OCI-LY1 (cell line): ENCODE measurements at regions not wholly inside any gene's neighbourhood (a gene's known extent, or its start where the extent isn't known, plus 50 kb on each side); places are given as distances from the start of the nearest gene placed in this dataset.
A peak's percentile ranks its signal among the peaks of the same experiment; 100 is the strongest.

Experiments
- H2AFZ ChIP-seq: fragments of 200-600 bp; sonication (generic), shearing (Covaris generic); 2 replicates; pipeline ENCODE4 v1.6.0; 2014; ENCODE audit warnings: antibody characterized with exemption, mild to moderate bottlenecking, low read length
- H3F3A ChIP-seq: fragments of 200-600 bp; sonication (generic), shearing (Covaris generic); 2 replicates; pipeline ENCODE4 v1.6.0; 2014; ENCODE audit warnings: mild to moderate bottlenecking, antibody characterized with exemption, low read length, moderate library complexity; ENCODE audit not compliant: insufficient read depth
- H3K27ac ChIP-seq: fragments of 200-600 bp; sonication (generic); 2 replicates; pipeline ENCODE4 v1.5.1; 2014; ENCODE audit warnings: low read length, mixed run types, mild to moderate bottlenecking, low read depth; ENCODE audit not compliant: poor library complexity, severe bottlenecking
- H3K27me3 ChIP-seq: fragments of 200-600 bp; sonication (generic); 2 replicates; pipeline ENCODE4 v1.6.0; 2014; ENCODE audit warnings: antibody characterized with exemption, mild to moderate bottlenecking, low read length, moderate library complexity; ENCODE audit not compliant: insufficient read depth
- H3K36me3 ChIP-seq: fragments of 200-600 bp; sonication (generic); 2 replicates; pipeline ENCODE4 v1.6.1; 2014; ENCODE audit warnings: mild to moderate bottlenecking, antibody characterized with exemption, low read length, moderate library complexity, mixed read lengths; ENCODE audit not compliant: insufficient read depth
- H3K4me1 ChIP-seq: fragments of 200-600 bp; sonication (generic); 2 replicates; pipeline ENCODE4 v1.5.1; 2014; ENCODE audit warnings: mild to moderate bottlenecking, low read length, moderate library complexity; ENCODE audit not compliant: insufficient read depth, severe bottlenecking
- H3K4me2 ChIP-seq: fragments of 200-600 bp; sonication (generic), shearing (Covaris generic); 2 replicates; pipeline ENCODE4 v1.6.1; 2014; ENCODE audit warnings: low read length
- H3K4me3 ChIP-seq: fragments of 200-600 bp; sonication (generic); 2 replicates; pipeline ENCODE4 v1.5.1; 2014; ENCODE audit warnings: low read length, low read depth, mild to moderate bottlenecking, mixed read lengths; ENCODE audit not compliant: poor library complexity, severe bottlenecking
- H3K79me2 ChIP-seq: fragments of 200-600 bp; shearing (Covaris generic); 2 replicates; pipeline ENCODE4 v1.6.1; 2016; ENCODE audit warnings: mixed run types, low read length, mixed read lengths; ENCODE audit not compliant: insufficient read depth
- H3K9ac ChIP-seq: fragments of 200-600 bp; sonication (generic), shearing (Covaris generic); 2 replicates; pipeline ENCODE4 v1.6.1; 2014; ENCODE audit warnings: mild to moderate bottlenecking, low read length, mixed read lengths
- H3K9me2 ChIP-seq: fragments of 200-600 bp; sonication (generic), shearing (Covaris generic); 2 replicates; pipeline ENCODE4 v1.6.1; 2014; ENCODE audit warnings: low read depth, mild to moderate bottlenecking, low read length, mixed read lengths
- H3K9me3 ChIP-seq: fragments of 200-600 bp; shearing (Covaris generic); 2 replicates; pipeline ENCODE4 v1.6.1; 2014; ENCODE audit warnings: low read length, mixed read lengths
- H4K20me1 ChIP-seq: fragments of 200-600 bp; sonication (generic), shearing (Covaris generic); 2 replicates; pipeline ENCODE4 v1.6.0; 2016; ENCODE audit warnings: mild to moderate bottlenecking, low read length; ENCODE audit not compliant: insufficient read depth
- EZH2 ChIP-seq: fragments of 200-600 bp; sonication (generic), shearing (Covaris generic); IDR thresholded peaks from 2 replicates; pipeline ENCODE4 v1.8.0; 2017; ENCODE audit warnings: borderline replicate concordance, mixed run types, mild to moderate bottlenecking, antibody characterized with exemption, low read length, moderate library complexity, mixed read lengths
- TF ChIP-seq, protein P1 (sequence below): fragments of 200-600 bp; sonication (generic), shearing (Covaris generic); IDR thresholded peaks from 2 replicates; pipeline ENCODE4 v1.5.1; 2017; ENCODE audit warnings: mild to moderate bottlenecking, antibody characterized with exemption, low read length, moderate library complexity, mixed read lengths

DNA sequence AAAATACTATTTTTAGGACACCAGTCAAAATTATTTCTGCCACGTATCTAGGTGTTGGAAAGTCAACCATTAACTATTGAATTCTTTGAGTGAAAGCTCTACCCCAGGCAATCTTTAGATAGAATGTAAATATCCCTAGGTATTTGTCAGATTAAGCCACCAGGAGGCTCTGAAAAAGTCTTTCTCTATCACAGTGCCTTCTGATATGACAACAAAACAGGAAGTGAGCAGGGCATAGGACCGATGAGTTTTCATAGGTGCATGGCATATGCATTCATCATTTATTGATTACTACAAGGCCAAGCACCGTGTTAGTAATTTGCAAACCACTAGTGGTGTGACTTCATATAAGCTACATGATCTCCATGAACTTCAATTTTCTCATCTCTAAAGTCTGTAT lies 333.6 kb upstream of the F9 start:
- Histone ChIP-seq H3K9me3 (no peaks in the 10 kb centered on the region), H3K4me3 (no peak overlapping the region), H3K27me3 (no peaks in the 10 kb centered on the region), H3K79me2 (no peaks in the 10 kb centered on the region), H3K36me3 (no peaks in the 10 kb centered on the region), H3K9ac (no peak overlapping the region), H3K9me2 (no peaks in the 10 kb centered on the region), H3K27ac (no peak overlapping the region), H2AFZ (no peak overlapping the region), H3F3A (no peaks in the 10 kb centered on the region), H3K4me1 (no peaks in the 10 kb centered on the region), H4K20me1 (no peaks in the 10 kb centered on the region), H3K4me2 (no peak overlapping the region)
- TF ChIP-seq, protein P1, sequence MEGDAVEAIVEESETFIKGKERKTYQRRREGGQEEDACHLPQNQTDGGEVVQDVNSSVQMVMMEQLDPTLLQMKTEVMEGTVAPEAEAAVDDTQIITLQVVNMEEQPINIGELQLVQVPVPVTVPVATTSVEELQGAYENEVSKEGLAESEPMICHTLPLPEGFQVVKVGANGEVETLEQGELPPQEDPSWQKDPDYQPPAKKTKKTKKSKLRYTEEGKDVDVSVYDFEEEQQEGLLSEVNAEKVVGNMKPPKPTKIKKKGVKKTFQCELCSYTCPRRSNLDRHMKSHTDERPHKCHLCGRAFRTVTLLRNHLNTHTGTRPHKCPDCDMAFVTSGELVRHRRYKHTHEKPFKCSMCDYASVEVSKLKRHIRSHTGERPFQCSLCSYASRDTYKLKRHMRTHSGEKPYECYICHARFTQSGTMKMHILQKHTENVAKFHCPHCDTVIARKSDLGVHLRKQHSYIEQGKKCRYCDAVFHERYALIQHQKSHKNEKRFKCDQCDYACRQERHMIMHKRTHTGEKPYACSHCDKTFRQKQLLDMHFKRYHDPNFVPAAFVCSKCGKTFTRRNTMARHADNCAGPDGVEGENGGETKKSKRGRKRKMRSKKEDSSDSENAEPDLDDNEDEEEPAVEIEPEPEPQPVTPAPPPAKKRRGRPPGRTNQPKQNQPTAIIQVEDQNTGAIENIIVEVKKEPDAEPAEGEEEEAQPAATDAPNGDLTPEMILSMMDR = no peak
- no peak for TF ChIP-seq EZH2

DNA sequence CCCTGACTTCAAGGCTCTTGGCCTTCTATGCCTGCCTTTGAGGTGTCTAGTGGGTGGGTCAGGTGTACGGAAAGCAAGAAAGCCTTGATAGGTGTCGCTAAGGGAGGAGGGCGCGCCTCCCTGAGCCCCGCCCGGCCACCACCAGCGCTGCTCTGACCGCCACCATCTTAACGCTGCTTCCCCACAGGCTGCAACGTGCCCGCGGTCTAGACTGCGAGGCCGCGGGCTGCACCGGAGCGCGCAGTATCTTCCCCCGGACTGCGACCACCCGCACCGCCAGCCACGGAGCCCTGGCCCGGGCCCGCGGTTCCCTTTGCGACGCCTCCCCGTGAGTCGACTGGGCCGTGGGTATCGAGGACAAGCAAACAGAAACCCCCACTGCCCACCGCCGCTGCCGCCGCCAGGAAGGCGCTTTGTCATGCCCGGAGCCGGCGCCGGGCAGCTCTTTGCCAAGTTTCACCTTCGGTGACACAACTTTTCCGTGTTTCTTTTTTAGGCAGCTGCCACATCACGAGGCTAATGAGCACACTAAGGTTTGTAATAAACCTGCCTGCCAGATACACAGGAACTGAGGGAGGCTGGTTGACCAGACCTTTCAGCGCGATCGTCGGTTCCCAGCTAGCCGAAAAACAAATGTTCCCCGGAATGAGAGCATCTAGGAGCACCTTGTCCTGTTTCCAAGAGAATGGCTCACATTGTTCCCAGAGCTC lies 335.8 kb upstream of the F9 start:
- no peaks in the 10 kb centered on the region for H3K9me3 ChIP-seq
- H3K9ac ChIP-seq = no peak overlapping the region
- no peak overlapping the region for H3K4me2 ChIP-seq
- H3K4me3 ChIP-seq = peak overlapping the region; percentile 34
- no peaks in the 10 kb centered on the region for H3K79me2 ChIP-seq
- no peaks in the 10 kb centered on the region for H3F3A ChIP-seq
- H3K27ac ChIP-seq = no peak overlapping the region
- no peaks in the 10 kb centered on the region for H3K4me1 ChIP-seq
- TF ChIP-seq EZH2 = no peak
- TF ChIP-seq, protein P1 = no peak
- no peaks in the 10 kb centered on the region for H3K9me2 ChIP-seq
- H2AFZ ChIP-seq = no peak overlapping the region
- no peaks in the 10 kb centered on the region for H3K36me3 ChIP-seq
- H4K20me1 ChIP-seq = no peaks in the 10 kb centered on the region
- H3K27me3 ChIP-seq = no peaks in the 10 kb centered on the region

DNA sequence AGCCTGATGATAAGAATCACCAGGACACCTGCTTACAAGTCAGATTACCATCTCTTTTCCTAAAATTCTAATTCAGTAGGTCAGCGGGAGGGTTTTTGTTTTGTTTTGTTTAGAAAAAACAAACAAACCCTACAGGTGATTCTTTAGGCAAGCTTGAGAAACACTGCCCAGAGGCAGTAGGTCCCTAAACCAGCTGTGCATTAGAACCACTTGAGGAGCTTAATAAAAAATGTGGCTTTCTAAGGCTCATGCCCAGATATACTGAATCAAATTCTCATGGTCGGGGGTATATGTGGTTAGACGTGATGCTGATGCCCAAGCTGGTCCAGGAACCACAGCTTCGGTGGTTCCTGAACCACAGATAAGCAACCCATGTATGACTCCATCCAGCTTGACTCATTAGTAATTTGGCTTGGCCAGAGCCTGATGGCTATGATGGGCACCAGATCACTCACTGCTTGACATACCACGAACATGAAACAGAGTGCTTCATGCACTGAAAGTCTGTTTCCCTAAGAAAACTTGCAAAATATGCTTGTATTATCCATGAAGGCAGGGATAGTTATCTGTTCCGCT lies 338.1 kb upstream of the F9 start:
- no peak overlapping the region for H3K4me2 ChIP-seq
- no peak for TF ChIP-seq EZH2
- TF ChIP-seq, protein P1 = no peak
- no peaks in the 10 kb centered on the region for H3K27me3 ChIP-seq
- H2AFZ ChIP-seq = no peak overlapping the region
- no peaks in the 10 kb centered on the region for H3K9me3 ChIP-seq
- no peaks in the 10 kb centered on the region for H3K79me2 ChIP-seq
- no peaks in the 10 kb centered on the region for H3F3A ChIP-seq
- H3K4me1 ChIP-seq = no peaks in the 10 kb centered on the region
- H3K27ac ChIP-seq = no peak overlapping the region
- no peak overlapping the region for H3K9ac ChIP-seq
- no peaks in the 10 kb centered on the region for H3K9me2 ChIP-seq
- H4K20me1 ChIP-seq = no peaks in the 10 kb centered on the region
- no peak overlapping the region for H3K4me3 ChIP-seq
- no peaks in the 10 kb centered on the region for H3K36me3 ChIP-seq
